GM23248 (cell line): ENCODE measurements at regions not wholly inside any gene's neighbourhood (a gene's known extent, or its start where the extent isn't known, plus 50 kb on each side); places are given as distances from the start of the nearest gene placed in this dataset.

Experiments
- DNase-seq: peaks from one replicate; pipeline ENCODE4 v3.0.0-alpha.2; 2015
- H2AFZ ChIP-seq: fragments of 200-600 bp; sonication (generic); 2 replicates; pipeline ENCODE4 v1.6.1; 2016; ENCODE audit warnings: antibody characterized with exemption
- H3F3A ChIP-seq: fragments of 200-600 bp; sonication (generic); 2 replicates; pipeline ENCODE4 v1.6.1; 2016; ENCODE audit warnings: mild to moderate bottlenecking, antibody characterized with exemption, mixed run types; ENCODE audit not compliant: insufficient read depth
- H3K27ac ChIP-seq: fragments of 200-600 bp; sonication (generic); 2 replicates; pipeline ENCODE4 v1.5.1; 2016; ENCODE audit warnings: mild to moderate bottlenecking
- H3K27me3 ChIP-seq: fragments of 200-600 bp; sonication (generic); replicated peaks from 2 replicates; pipeline ENCODE4 v1.6.1; 2016; ENCODE audit warnings: mild to moderate bottlenecking; ENCODE audit not compliant: insufficient read depth
- H3K36me3 ChIP-seq: fragments of 200-600 bp; sonication (generic); 2 replicates; pipeline ENCODE4 v1.6.1; 2016; ENCODE audit warnings: low read depth, mild to moderate bottlenecking
- H3K4me1 ChIP-seq: fragments of 200-600 bp; sonication (generic); 2 replicates; pipeline ENCODE4 v1.6.1; 2016; ENCODE audit warnings: mild to moderate bottlenecking; ENCODE audit not compliant: insufficient read depth
- H3K4me2 ChIP-seq: fragments of 200-600 bp; sonication (generic); one replicate; pipeline ENCODE4 v1.6.1; 2016; ENCODE audit warnings: mild to moderate bottlenecking; ENCODE audit not compliant: unreplicated experiment
- H3K4me3 ChIP-seq: fragments of 200-600 bp; sonication (generic); 2 replicates; pipeline ENCODE4 v1.5.1; 2016; ENCODE audit warnings: mild to moderate bottlenecking
- H3K79me2 ChIP-seq: fragments of 200-600 bp; sonication (generic); 2 replicates; pipeline ENCODE4 v1.6.1; 2016; ENCODE audit warnings: mild to moderate bottlenecking; ENCODE audit not compliant: insufficient read depth
- H3K9ac ChIP-seq: fragments of 200-600 bp; sonication (generic); 2 replicates; pipeline ENCODE4 v1.6.1; 2016; ENCODE audit warnings: mild to moderate bottlenecking
- H3K9me2 ChIP-seq: fragments of 200-600 bp; sonication (generic); 2 replicates; pipeline ENCODE4 v1.6.1; 2016; ENCODE audit warnings: mixed run types, mild to moderate bottlenecking, moderate library complexity; ENCODE audit not compliant: insufficient read depth
- H3K9me3 ChIP-seq: fragments of 200-600 bp; sonication (generic); one replicate; pipeline ENCODE4 v1.6.1; 2017; ENCODE audit warnings: low read depth
- H4K20me1 ChIP-seq: fragments of 200-600 bp; sonication (generic); 2 replicates; pipeline ENCODE4 v1.6.0; 2016; ENCODE audit not compliant: insufficient read depth
- EZH2 ChIP-seq: fragments of 200-600 bp; sonication (generic); IDR thresholded peaks from 2 replicates; pipeline ENCODE4 v1.6.1; 2018; ENCODE audit warnings: antibody characterized with exemption, mild to moderate bottlenecking; ENCODE audit not compliant: insufficient read depth, poor library complexity, severe bottlenecking
- EZH2phosphoT487 ChIP-seq: fragments of 200-600 bp; sonication (generic); IDR thresholded peaks from 2 replicates; pipeline ENCODE4 v1.6.1; 2018; ENCODE audit warnings: antibody characterized with exemption, moderate library complexity, mild to moderate bottlenecking, low read depth; ENCODE audit not compliant: insufficient read depth
- WGBS, 2 experiments: methylation state at CpG; one replicate each; pipeline ENCODE4 v1.1.6; 2015 to 2017; ENCODE audit warnings: low lambda C conversion rate in 2 of 2, low coverage in 1 of 2; ENCODE audit errors: missing lambda C conversion rate in 2 of 2; 5-methylcytosine and 5-hydroxymethylcytosine counted together
- in situ Hi-C: fragments of 300-500 bp; cut with MboI; formaldehyde crosslinking; loops from 2 replicates; pipeline ENCODE4 v1.15.0; 2020

- no peaks in the 10 kb centered on the region for H3K79me2 ChIP-seq
- no peaks in the 10 kb centered on the region for H4K20me1 ChIP-seq
- peaks cover 20% of the 10 kb centered on the region for H3F3A ChIP-seq
- H3K27ac ChIP-seq = no peak overlapping the region
- H2AFZ ChIP-seq = no peak overlapping the region
- no peak overlapping the region for H3K4me2 ChIP-seq
- H3K9me2 ChIP-seq = no peaks in the 10 kb centered on the region
- H3K4me3 ChIP-seq = no peak overlapping the region
- no peak for TF ChIP-seq EZH2
- TF ChIP-seq EZH2phosphoT487 = no peak
- peaks cover 32% of the 10 kb centered on the region for H3K4me1 ChIP-seq
- 63 to 65% methylated on average over 1 of the region's 1 CpG for WGBS, 2 experiments
- H3K9ac ChIP-seq = no peak overlapping the region
- H3K27me3 ChIP-seq = no peaks in the 10 kb centered on the region
- no peaks in the 10 kb centered on the region for H3K9me3 ChIP-seq
- H3K36me3 ChIP-seq = no peaks in the 10 kb centered on the region
- no peak for DNase-seq
- in situ Hi-C loops = no loop called here
Measured at GRCh38 chr3:178389258-178389657, 147.0 kb upstream of the KCNMB2 start.

DNA sequence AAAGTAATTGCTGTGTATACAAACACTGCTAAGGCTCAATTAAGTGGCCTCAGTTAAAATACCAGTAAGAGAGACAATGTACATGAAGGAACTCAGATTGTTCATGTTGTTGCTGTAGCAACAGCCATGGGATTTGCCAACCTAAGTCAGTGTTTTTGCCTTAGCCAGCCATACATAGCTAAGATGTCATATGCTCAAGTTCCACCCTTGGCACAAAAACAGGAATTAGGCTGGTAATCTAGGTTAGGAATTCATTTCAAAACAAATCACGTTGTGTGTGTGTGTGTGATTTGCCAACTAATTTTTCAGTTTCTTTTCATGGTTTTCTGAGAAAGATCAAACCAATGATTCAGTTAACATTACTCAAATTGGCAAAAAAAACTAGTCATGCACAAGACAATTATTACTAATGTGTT, 143.7 kb upstream of the KCNMB2 start:
- WGBS, 2 experiments = 0% methylated on average over 1 of the region's 1 CpG
- H3K4me2 ChIP-seq = peak overlapping the region; percentile 76
- in situ Hi-C loops = no loop called here
- peak overlapping the region; percentile 62 for H3K9ac ChIP-seq
- no peaks in the 10 kb centered on the region for H4K20me1 ChIP-seq
- peak overlapping the region; percentile 15 for H3K4me3 ChIP-seq
- peak; percentile 87 for DNase-seq
- H3K36me3 ChIP-seq = no peaks in the 10 kb centered on the region
- H3K9me2 ChIP-seq = no peaks in the 10 kb centered on the region
- peaks cover 26% of the 10 kb centered on the region for H3K4me1 ChIP-seq
- no peaks in the 10 kb centered on the region for H3K9me3 ChIP-seq
- H3K27me3 ChIP-seq = no peaks in the 10 kb centered on the region
- peak overlapping the region; percentile 35 for H2AFZ ChIP-seq
- TF ChIP-seq EZH2 (no peak), EZH2phosphoT487 (no peak)
- H3K27ac ChIP-seq = peak overlapping the region; percentile 86
- H3F3A ChIP-seq = peaks cover 31% of the 10 kb centered on the region
- H3K79me2 ChIP-seq = no peaks in the 10 kb centered on the region

DNA sequence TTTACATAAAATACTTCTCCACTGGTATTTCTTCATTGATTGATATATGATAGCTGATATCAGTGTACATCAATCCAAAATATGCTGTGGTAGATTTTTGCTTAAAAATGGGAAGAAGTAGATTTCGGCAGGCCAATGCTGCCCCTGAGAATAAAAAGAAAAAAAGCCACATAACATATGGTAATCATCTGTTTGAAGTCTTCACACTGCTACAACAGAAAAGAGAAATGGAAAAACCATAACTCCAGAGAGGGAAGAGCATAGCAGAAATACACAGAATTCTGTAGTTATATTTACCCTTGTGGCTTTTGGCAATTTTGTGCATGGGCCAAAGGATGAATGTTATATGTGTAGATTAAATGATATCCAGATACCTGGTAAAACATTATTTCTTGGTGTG, 143.1 kb upstream of the KCNMB2 start:
- TF ChIP-seq EZH2 (no peak), EZH2phosphoT487 (no peak)
- Histone ChIP-seq H3K9me2 (no peaks in the 10 kb centered on the region), H3K27me3 (no peaks in the 10 kb centered on the region), H3K27ac (peak overlapping the region; percentile 86), H2AFZ (peak overlapping the region; percentile 35; the same call in 1 of the 2 replicates), H4K20me1 (no peaks in the 10 kb centered on the region), H3K9me3 (no peaks in the 10 kb centered on the region), H3F3A (peaks cover 31% of the 10 kb centered on the region), H3K4me3 (peak overlapping the region; percentile 15), H3K9ac (peak overlapping the region; percentile 62; the same call in 1 of the 2 replicates), H3K36me3 (no peaks in the 10 kb centered on the region), H3K4me1 (peaks cover 26% of the 10 kb centered on the region), H3K79me2 (no peaks in the 10 kb centered on the region), H3K4me2 (peak overlapping the region; percentile 76)
- 0 to 2% methylated on average over 1 of the region's 1 CpG for WGBS, 2 experiments
- DNase-seq = peak; percentile 12
- in situ Hi-C loops = no loop called here

GRCh38 chr3:178393824-178394223, 142.4 kb upstream of the KCNMB2 start:
- peaks cover 31% of the 10 kb centered on the region for H3F3A ChIP-seq
- no peaks in the 10 kb centered on the region for H3K79me2 ChIP-seq
- H3K27me3 ChIP-seq = no peaks in the 10 kb centered on the region
- no peak overlapping the region for H2AFZ ChIP-seq
- no peaks in the 10 kb centered on the region for H4K20me1 ChIP-seq
- no peaks in the 10 kb centered on the region for H3K9me3 ChIP-seq
- in situ Hi-C loops = no loop called here
- no peaks in the 10 kb centered on the region for H3K36me3 ChIP-seq
- DNase-seq = peak; percentile 67
- no peak overlapping the region for H3K9ac ChIP-seq
- no peak for TF ChIP-seq EZH2phosphoT487
- no peaks in the 10 kb centered on the region for H3K9me2 ChIP-seq
- peak overlapping the region; percentile 86 for H3K27ac ChIP-seq
- peak overlapping the region; percentile 76 for H3K4me2 ChIP-seq
- H3K4me1 ChIP-seq = peaks cover 26% of the 10 kb centered on the region
- no peak overlapping the region for H3K4me3 ChIP-seq

DNA sequence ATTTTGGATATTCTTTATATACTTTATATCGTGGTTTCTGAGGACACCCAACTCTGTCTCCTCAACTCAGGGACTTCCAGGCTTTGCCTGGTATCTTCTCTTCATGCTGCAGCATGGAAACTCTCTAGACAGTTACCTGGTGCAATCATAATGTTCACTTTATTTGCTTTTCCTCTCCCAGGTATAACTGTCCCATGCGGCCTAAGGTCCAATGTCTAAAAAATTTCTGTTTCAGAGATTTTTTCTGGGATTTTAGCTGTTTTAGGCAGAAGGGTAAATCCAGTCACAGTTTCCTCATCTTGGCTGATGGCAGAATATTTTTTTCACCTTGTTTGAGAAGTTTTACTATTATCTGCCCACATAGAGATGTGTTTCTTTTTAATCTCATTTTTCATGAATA, 139.9 kb upstream of the KCNMB2 start:
- peaks cover 31% of the 10 kb centered on the region for H3F3A ChIP-seq
- H3K4me1 ChIP-seq = peaks cover 26% of the 10 kb centered on the region
- 95 to 96% methylated on average over 2 of the region's 2 CpGs for WGBS, 2 experiments
- TF ChIP-seq EZH2 (no peak), EZH2phosphoT487 (no peak)
- H3K27ac ChIP-seq = no peak overlapping the region
- no peak overlapping the region for H3K4me3 ChIP-seq
- no peak overlapping the region for H3K9ac ChIP-seq
- H3K9me3 ChIP-seq = no peaks in the 10 kb centered on the region
- no peaks in the 10 kb centered on the region for H3K36me3 ChIP-seq
- H3K27me3 ChIP-seq = no peaks in the 10 kb centered on the region
- no peaks in the 10 kb centered on the region for H4K20me1 ChIP-seq
- no peaks in the 10 kb centered on the region for H3K79me2 ChIP-seq
- no peaks in the 10 kb centered on the region for H3K9me2 ChIP-seq
- DNase-seq = no peak
- in situ Hi-C loops = no loop called here
- no peak overlapping the region for H3K4me2 ChIP-seq
- no peak overlapping the region for H2AFZ ChIP-seq
